Activated CD4-positive, alpha-beta T cell treated with anti-CD3 and anti-CD28 coated beads, Interleukin-2, amount 10 ng/mL, durations not matched to agents 24 days and 14 days (primary cell): ENCODE measurements at regions not wholly inside any gene's neighbourhood (a gene's known extent, or its start where the extent isn't known, plus 50 kb on each side); places are given as distances from the start of the nearest gene placed in this dataset.
"Not testable (repeated sequence)": the region's sequence is repeated elsewhere in the genome, so short reads cannot be mapped to it uniquely, and the experiment has no call there.

Experiments used
- DNase-seq: peaks from one replicate; pipeline ENCODE4 v3.0.0; 2022
- H3K27ac Mint-ChIP-seq: one replicate; pipeline ENCODE4 v1.8.0; 2022; ENCODE audit warnings: mild to moderate bottlenecking, mixed read lengths
- H3K27me3 Mint-ChIP-seq: one replicate; pipeline ENCODE4 v1.8.0; 2022; ENCODE audit warnings: mixed read lengths
- H3K36me3 Mint-ChIP-seq: one replicate; pipeline ENCODE4 v1.8.0; 2022; ENCODE audit warnings: low read depth, mild to moderate bottlenecking, mixed read lengths
- H3K4me1 Mint-ChIP-seq: one replicate; pipeline ENCODE4 v1.8.0; 2021; ENCODE audit warnings: mixed read lengths
- H3K4me3 Mint-ChIP-seq: one replicate; pipeline ENCODE4 v1.8.0; 2022; ENCODE audit warnings: mild to moderate bottlenecking, moderate library complexity, mixed read lengths
- H3K9me3 Mint-ChIP-seq: one replicate; pipeline ENCODE4 v1.8.0; 2021; ENCODE audit warnings: mixed read lengths
- intact Hi-C: fragments of 100-400 bp; cut with micrococcal nuclease; formaldehyde crosslinking; loops from one replicate; pipeline ENCODE4 v1.15.1; 2023

GRCh38 chr4:57937326-57937725 is 827.1 kb upstream of the IGFBP7 start:
- DNase-seq, H3K36me3 Mint-ChIP-seq, H3K4me3 Mint-ChIP-seq, H3K9me3 Mint-ChIP-seq, intact Hi-C loops, H3K27me3 Mint-ChIP-seq, H3K4me1 Mint-ChIP-seq, H3K27ac Mint-ChIP-seq: not testable (repeated sequence)

DNA sequence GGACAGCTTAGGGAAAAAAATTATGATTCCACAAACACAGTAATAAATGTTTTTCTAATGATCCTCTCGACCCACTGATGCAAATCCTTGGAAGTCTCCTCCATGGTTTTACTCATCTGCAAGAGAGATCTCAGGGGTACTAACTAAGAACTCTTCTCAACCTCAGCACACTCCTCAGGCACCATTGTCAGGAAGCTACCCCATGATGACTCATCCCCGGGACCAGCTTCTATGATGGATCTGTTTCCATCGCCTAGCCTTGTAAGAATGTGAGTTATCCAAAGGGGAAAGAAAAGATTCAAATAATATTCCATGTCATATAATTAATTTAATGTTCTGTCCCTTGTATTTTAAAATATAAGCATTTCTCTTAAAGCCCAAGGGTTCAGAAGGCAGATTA is 816.1 kb upstream of the IGFBP7 start:
- no peaks in the 10 kb centered on the region for H3K27me3 Mint-ChIP-seq
- H3K9me3 Mint-ChIP-seq: no peaks in the 10 kb centered on the region
- no peak overlapping the region for H3K4me3 Mint-ChIP-seq
- no peaks in the 10 kb centered on the region for H3K4me1 Mint-ChIP-seq
- H3K36me3 Mint-ChIP-seq: no peaks in the 10 kb centered on the region
- intact Hi-C loops: no loop called here
- no peak for DNase-seq
- no peak overlapping the region for H3K27ac Mint-ChIP-seq

GRCh38 chr4:57924951-57925350 is 814.8 kb upstream of the IGFBP7 start:
- Mint-ChIP-seq H3K9me3 (no peaks in the 10 kb centered on the region), H3K27me3 (no peaks in the 10 kb centered on the region), H3K36me3 (no peaks in the 10 kb centered on the region), H3K4me1 (no peaks in the 10 kb centered on the region), H3K4me3 (no peak overlapping the region), H3K27ac (no peak overlapping the region)
- intact Hi-C loops: no loop called here
- DNase-seq: no peak

DNA sequence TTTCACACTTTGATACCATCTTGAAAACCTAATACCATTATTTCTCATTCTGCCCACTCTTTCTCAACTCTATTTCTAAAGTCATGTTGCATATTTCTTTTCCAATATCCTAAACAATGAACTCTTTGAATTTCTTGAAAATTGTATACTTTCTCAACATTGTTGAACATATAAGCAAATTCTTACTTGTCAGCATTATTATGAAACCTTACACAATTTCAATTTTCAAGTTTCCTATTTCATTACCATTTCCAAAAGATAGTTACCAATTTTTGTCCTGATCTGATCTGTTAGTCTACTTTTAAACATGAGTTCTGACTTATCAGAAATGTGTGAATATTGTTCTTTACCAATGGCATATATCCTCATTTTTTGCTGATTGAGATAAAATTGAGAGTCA is 806.3 kb upstream of the IGFBP7 start:
- no peaks in the 10 kb centered on the region for H3K27me3 Mint-ChIP-seq
- H3K4me3 Mint-ChIP-seq: no peak overlapping the region
- intact Hi-C loops: no loop called here
- H3K27ac Mint-ChIP-seq: no peak overlapping the region
- DNase-seq: no peak
- H3K36me3 Mint-ChIP-seq: no peaks in the 10 kb centered on the region
- H3K4me1 Mint-ChIP-seq: no peaks in the 10 kb centered on the region
- no peaks in the 10 kb centered on the region for H3K9me3 Mint-ChIP-seq

DNA sequence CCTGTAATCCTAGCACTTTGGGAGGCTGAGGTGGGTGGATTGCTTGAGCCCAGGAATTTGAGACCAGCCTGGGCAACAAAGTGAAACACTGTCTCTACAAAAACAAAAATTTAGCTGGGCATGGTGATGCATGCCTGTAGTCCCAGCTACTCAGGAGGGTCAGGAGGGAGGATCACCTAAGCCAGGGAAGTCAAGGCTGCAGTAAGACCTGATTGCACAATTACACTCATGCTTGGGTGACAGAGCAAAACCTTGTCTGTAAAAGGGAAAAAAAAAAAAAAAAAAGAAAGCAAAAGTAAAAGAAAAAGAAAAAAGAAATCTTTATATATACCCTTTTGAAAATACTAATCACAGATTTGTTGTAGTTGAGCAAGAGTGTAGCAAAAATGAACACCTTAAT is 801.0 kb upstream of the IGFBP7 start:
- Mint-ChIP-seq H3K4me3 (no peak overlapping the region), H3K4me1 (no peaks in the 10 kb centered on the region), H3K9me3 (no peaks in the 10 kb centered on the region), H3K27ac (no peak overlapping the region), H3K27me3 (no peaks in the 10 kb centered on the region), H3K36me3 (no peaks in the 10 kb centered on the region)
- intact Hi-C loops: no loop called here
- DNase-seq: no peak

- no peak overlapping the region for H3K4me3 Mint-ChIP-seq
- intact Hi-C loops: no loop called here
- no peak for DNase-seq
These were observed 800.0 kb upstream of the IGFBP7 start for GRCh38 chr4:57910151-57910550.

DNA sequence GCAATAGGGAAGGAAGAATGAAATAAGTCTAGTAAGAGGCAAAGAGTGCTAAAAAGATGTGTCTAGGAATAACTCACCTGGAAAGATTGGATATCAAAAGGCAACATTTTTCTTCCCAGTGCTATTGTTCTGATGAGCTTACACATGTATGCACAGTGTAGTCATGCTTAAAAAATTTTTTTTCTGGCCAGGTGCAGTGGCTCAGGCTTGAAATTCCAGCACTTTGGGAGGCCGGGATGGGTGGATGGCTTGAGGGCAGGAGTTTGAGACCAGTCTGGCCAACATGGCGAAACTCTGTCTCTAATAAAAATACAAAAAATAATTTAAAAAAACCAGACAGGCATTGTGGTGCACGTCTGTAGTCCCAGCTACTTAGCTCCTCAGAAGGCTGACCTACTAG is 795.8 kb upstream of the IGFBP7 start:
- intact Hi-C loops: no loop called here

More at GRCh38 chr4:57910151-57910550, 800.0 kb upstream of the IGFBP7 start:
- Mint-ChIP-seq H3K27me3 (no peaks in the 10 kb centered on the region), H3K27ac (no peak overlapping the region), H3K36me3 (no peaks in the 10 kb centered on the region), H3K9me3 (no peaks in the 10 kb centered on the region), H3K4me1 (no peaks in the 10 kb centered on the region)

DNA sequence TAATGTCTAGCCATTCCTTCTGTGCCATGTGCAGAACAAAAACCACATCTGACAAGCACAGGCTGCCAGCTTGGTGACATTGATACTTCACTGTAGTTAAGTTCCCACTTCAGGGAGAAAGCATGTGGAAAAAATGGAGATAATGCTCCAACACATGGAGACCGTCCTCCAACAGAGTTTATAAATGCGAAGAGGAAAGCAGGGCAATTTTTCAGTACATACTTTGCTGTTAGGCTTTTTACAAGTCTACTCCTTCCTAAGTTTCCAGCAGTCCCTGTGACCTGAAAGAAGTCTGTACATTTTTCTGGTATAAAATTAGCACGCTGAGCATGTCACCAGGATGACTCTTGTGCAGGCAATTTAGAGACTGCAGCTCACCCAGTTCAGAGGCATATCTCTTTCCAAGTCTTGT is 766.9 kb upstream of the IGFBP7 start:
- Mint-ChIP-seq H3K27ac (no peak overlapping the region), H3K9me3 (no peaks in the 10 kb centered on the region), H3K36me3 (no peaks in the 10 kb centered on the region), H3K27me3 (no peaks in the 10 kb centered on the region), H3K4me3 (no peak overlapping the region), H3K4me1 (no peaks in the 10 kb centered on the region)
- no peak for DNase-seq
- intact Hi-C loops: no loop called here

More for the DNA sequence above, 795.8 kb upstream of the IGFBP7 start:
- H3K4me3 Mint-ChIP-seq: no peak overlapping the region
- H3K36me3 Mint-ChIP-seq: no peaks in the 10 kb centered on the region
- no peaks in the 10 kb centered on the region for H3K9me3 Mint-ChIP-seq
- H3K27me3 Mint-ChIP-seq: no peaks in the 10 kb centered on the region
- H3K27ac Mint-ChIP-seq: no peak overlapping the region
- no peak for DNase-seq
- no peaks in the 10 kb centered on the region for H3K4me1 Mint-ChIP-seq

- Mint-ChIP-seq H3K4me1 (no peaks in the 10 kb centered on the region), H3K9me3 (no peaks in the 10 kb centered on the region), H3K27me3 (no peaks in the 10 kb centered on the region), H3K4me3 (no peak overlapping the region), H3K27ac (no peak overlapping the region), H3K36me3 (no peaks in the 10 kb centered on the region)
- DNase-seq: no peak
- intact Hi-C loops: no loop called here
These were observed 765.7 kb upstream of the IGFBP7 start for GRCh38 chr4:57875829-57876392.

- intact Hi-C loops: no loop called here
- no peak overlapping the region for H3K4me3 Mint-ChIP-seq
- no peak for DNase-seq
- no peaks in the 10 kb centered on the region for H3K36me3 Mint-ChIP-seq
- peaks cover 5% of the 10 kb centered on the region for H3K9me3 Mint-ChIP-seq
- no peaks in the 10 kb centered on the region for H3K4me1 Mint-ChIP-seq
- no peak overlapping the region for H3K27ac Mint-ChIP-seq
- H3K27me3 Mint-ChIP-seq: no peaks in the 10 kb centered on the region
These were observed 756.4 kb upstream of the IGFBP7 start for GRCh38 chr4:57866468-57867171.

- no peak for DNase-seq
- Mint-ChIP-seq H3K27ac (no peak overlapping the region), H3K36me3 (no peaks in the 10 kb centered on the region), H3K4me3 (no peak overlapping the region), H3K27me3 (no peaks in the 10 kb centered on the region), H3K4me1 (no peaks in the 10 kb centered on the region), H3K9me3 (peaks cover 5% of the 10 kb centered on the region)
- intact Hi-C loops: no loop called here
These were observed 755.1 kb upstream of the IGFBP7 start for GRCh38 chr4:57865264-57865663.

- Mint-ChIP-seq H3K4me3 (peak overlapping the region; percentile 18), H3K9me3 (no peaks in the 10 kb centered on the region), H3K36me3 (no peaks in the 10 kb centered on the region), H3K4me1 (no peaks in the 10 kb centered on the region), H3K27ac (no peak overlapping the region), H3K27me3 (no peaks in the 10 kb centered on the region)
- DNase-seq: no peak
- intact Hi-C loops: no loop called here
These were observed 744.6 kb upstream of the IGFBP7 start for GRCh38 chr4:57854748-57855147.

- no peaks in the 10 kb centered on the region for H3K27me3 Mint-ChIP-seq
These were observed 740.0 kb upstream of the IGFBP7 start for GRCh38 chr4:57850141-57850540.

GRCh38 chr4:57832083-57832482 is 721.9 kb upstream of the IGFBP7 start:
- DNase-seq: no peak
- Mint-ChIP-seq H3K4me3 (no peak overlapping the region), H3K27ac (no peak overlapping the region), H3K4me1 (no peaks in the 10 kb centered on the region), H3K36me3 (no peaks in the 10 kb centered on the region), H3K27me3 (no peaks in the 10 kb centered on the region), H3K9me3 (no peaks in the 10 kb centered on the region)
- intact Hi-C loops: no loop called here

More at GRCh38 chr4:57850141-57850540, 740.0 kb upstream of the IGFBP7 start:
- no peaks in the 10 kb centered on the region for H3K36me3 Mint-ChIP-seq
- no peaks in the 10 kb centered on the region for H3K9me3 Mint-ChIP-seq
- DNase-seq: no peak
- H3K4me3 Mint-ChIP-seq: no peak overlapping the region
- intact Hi-C loops: no loop called here
- H3K4me1 Mint-ChIP-seq: no peaks in the 10 kb centered on the region
- no peak overlapping the region for H3K27ac Mint-ChIP-seq

- H3K27me3 Mint-ChIP-seq: no peaks in the 10 kb centered on the region
- DNase-seq: no peak
- H3K9me3 Mint-ChIP-seq: peaks cover 4% of the 10 kb centered on the region
- no peaks in the 10 kb centered on the region for H3K4me1 Mint-ChIP-seq
- intact Hi-C loops: no loop called here
- no peaks in the 10 kb centered on the region for H3K36me3 Mint-ChIP-seq
- no peak overlapping the region for H3K27ac Mint-ChIP-seq
- no peak overlapping the region for H3K4me3 Mint-ChIP-seq
These were observed 679.5 kb upstream of the IGFBP7 start for GRCh38 chr4:57789666-57790065.
